NT2/D1 (cell line): ENCODE measurements at regions not wholly inside any gene's neighbourhood (a gene's known extent, or its start where the extent isn't known, plus 50 kb on each side); places are given as distances from the start of the nearest gene placed in this dataset.
"Not testable (repeated sequence)": the region's sequence is repeated elsewhere in the genome, so short reads cannot be mapped to it uniquely, and the experiment has no call there.

Source experiments
- YY1 ChIP-seq: IDR thresholded peaks from 2 replicates; pipeline ENCODE4 v1.6.1; 2011; ENCODE audit not compliant: insufficient read length, insufficient read depth
- ZNF274 ChIP-seq: IDR thresholded peaks from 2 replicates; pipeline ENCODE4 v1.6.1; 2011; ENCODE audit warnings: mild to moderate bottlenecking, low read depth, low read length

GRCh38 chr2:138068669-138069068, 104.4 kb downstream of the HNMT start:
- not testable (repeated sequence) for TF ChIP-seq YY1, ZNF274
